ENCODE measurements at regions not wholly inside any gene's neighbourhood (a gene's known extent, or its start where the extent isn't known, plus 50 kb on each side); places are given as distances from the start of the nearest gene placed in this dataset.

DNA sequence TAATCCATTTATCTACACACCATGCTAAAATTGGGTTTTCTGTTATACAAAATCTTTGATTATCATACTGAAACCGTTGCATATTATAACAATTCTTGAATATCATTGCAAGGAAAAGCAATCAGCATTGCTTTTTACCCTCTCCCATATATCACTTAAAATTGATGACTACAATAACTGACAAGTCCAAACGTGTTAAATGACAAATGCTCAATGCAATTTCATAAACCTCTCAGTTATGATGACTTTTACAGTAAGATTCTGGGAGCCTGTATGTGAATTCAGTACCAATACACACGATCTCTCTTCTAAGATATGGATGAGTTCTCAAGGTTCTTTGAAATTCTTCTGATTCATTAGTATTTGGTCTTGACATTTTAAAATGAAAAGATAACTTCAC, 368.5 kb upstream of the TRIB2 start:
- Histone ChIP-seq H3K27me3 (no peaks in the 10 kb centered on the region), H3K9me3 (no peaks in the 10 kb centered on the region), H3K27ac (no peak overlapping the region), H3K4me1 (no peaks in the 10 kb centered on the region), H3K36me3 (no peaks in the 10 kb centered on the region), H3K4me3 (no peak overlapping the region)
- intact Hi-C loops (cut with DNase I): no loop called here
- DNase-seq (ENCODE audit: extremely low spot score in 2 of 2): no peak
- TF ChIP-seq, protein P1, sequence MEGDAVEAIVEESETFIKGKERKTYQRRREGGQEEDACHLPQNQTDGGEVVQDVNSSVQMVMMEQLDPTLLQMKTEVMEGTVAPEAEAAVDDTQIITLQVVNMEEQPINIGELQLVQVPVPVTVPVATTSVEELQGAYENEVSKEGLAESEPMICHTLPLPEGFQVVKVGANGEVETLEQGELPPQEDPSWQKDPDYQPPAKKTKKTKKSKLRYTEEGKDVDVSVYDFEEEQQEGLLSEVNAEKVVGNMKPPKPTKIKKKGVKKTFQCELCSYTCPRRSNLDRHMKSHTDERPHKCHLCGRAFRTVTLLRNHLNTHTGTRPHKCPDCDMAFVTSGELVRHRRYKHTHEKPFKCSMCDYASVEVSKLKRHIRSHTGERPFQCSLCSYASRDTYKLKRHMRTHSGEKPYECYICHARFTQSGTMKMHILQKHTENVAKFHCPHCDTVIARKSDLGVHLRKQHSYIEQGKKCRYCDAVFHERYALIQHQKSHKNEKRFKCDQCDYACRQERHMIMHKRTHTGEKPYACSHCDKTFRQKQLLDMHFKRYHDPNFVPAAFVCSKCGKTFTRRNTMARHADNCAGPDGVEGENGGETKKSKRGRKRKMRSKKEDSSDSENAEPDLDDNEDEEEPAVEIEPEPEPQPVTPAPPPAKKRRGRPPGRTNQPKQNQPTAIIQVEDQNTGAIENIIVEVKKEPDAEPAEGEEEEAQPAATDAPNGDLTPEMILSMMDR (IDR thresholded peaks at IDR 0.05): no peak
- no peak for TF ChIP-seq POLR2AphosphoS5 (IDR thresholded peaks at IDR 0.05; ENCODE audit: insufficient read depth in 1 of 2, low read depth in 1 of 2)
- no peak for TF ChIP-seq POLR2A (IDR thresholded peaks at IDR 0.05)

DNA sequence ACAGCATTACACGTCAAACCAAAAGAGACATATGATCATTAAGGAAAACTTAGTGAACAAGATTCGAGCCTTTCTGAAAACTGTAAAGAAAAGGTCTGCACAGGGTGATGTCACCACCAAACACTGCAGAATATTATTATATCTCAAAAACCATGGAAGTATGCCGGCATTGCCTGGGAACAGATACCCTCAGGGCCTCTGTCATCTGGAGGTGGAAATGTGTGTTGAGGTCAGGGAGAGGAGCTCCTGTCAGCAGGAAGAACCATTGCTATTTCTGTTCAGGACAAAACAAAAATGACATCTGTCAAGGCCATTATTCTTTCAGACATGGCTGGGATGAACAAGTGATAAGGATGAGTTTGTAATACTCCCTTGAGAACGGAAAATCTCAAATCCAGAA, 365.9 kb upstream of the TRIB2 start:
- Histone ChIP-seq H3K4me1 (no peaks in the 10 kb centered on the region), H3K27me3 (no peaks in the 10 kb centered on the region), H3K4me3 (no peak overlapping the region), H3K27ac (no peak overlapping the region), H3K36me3 (no peaks in the 10 kb centered on the region), H3K9me3 (no peaks in the 10 kb centered on the region)
- intact Hi-C loops (cut with DNase I): no loop called here
- DNase-seq (ENCODE audit: extremely low spot score in 2 of 2): no peak
- no peak for TF ChIP-seq POLR2AphosphoS5 (IDR thresholded peaks at IDR 0.05; ENCODE audit: insufficient read depth in 1 of 2, low read depth in 1 of 2)
- no peak for TF ChIP-seq POLR2A (IDR thresholded peaks at IDR 0.05)
- TF ChIP-seq, protein P1 (IDR thresholded peaks at IDR 0.05): no peak

DNA sequence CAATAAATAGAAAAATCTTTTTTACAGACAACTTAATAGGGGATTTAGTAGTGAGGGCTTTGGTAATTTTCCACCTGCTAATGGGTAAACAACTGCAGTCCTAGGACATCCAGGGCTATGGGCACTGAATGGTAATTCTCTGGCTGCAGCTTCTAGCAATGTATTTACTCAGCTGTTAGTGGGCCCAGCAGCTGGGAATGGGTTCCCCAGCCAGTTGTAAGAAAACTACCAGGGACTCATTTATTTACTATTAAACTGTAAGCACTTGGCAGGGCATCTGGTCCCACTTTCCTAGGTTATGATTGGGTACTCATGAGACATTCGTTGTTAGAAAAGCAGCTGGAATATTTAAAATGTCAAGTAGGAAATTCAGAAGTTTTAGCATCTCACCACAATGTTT, 363.8 kb upstream of the TRIB2 start:
- intact Hi-C loops (cut with DNase I): no loop called here
- H3K27ac ChIP-seq: no peak overlapping the region
- DNase-seq (ENCODE audit: extremely low spot score in 2 of 2): no peak

DNA sequence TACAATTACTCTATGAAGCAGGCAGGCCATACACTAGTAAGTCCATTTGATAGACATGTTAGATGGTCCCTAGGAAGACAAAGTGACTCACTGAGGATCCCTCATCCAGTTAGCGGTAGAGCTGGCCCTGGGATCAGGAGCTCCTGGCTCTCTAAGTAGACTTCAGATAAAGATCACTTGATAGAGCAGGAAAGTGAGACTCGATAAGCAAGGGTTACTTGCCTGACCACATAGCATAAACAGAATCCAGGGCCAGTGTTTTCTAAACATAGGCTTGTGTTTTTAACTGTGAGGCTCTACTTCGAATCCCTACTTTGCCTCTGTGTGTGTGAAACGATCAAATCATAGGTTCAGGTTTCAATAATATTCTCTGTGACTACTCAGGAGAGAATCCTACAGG, 355.2 kb upstream of the TRIB2 start:
- Histone ChIP-seq H3K4me1 (no peaks in the 10 kb centered on the region), H3K27ac (no peak overlapping the region), H3K27me3 (no peaks in the 10 kb centered on the region), H3K9me3 (no peaks in the 10 kb centered on the region), H3K4me3 (no peak overlapping the region), H3K36me3 (no peaks in the 10 kb centered on the region)
- no peak for DNase-seq (ENCODE audit: extremely low spot score in 2 of 2)
- TF ChIP-seq, protein P1 (IDR thresholded peaks at IDR 0.05): no peak
- intact Hi-C loops (cut with DNase I): no loop called here

More for the DNA sequence above, 363.8 kb upstream of the TRIB2 start:
- no peaks in the 10 kb centered on the region for H3K36me3 ChIP-seq
- no peak for TF ChIP-seq POLR2AphosphoS5 (IDR thresholded peaks at IDR 0.05; ENCODE audit: insufficient read depth in 1 of 2, low read depth in 1 of 2)
- TF ChIP-seq, protein P1 (IDR thresholded peaks at IDR 0.05): no peak
- TF ChIP-seq POLR2A (IDR thresholded peaks at IDR 0.05): no peak
- no peak overlapping the region for H3K4me3 ChIP-seq
- H3K27me3 ChIP-seq: no peaks in the 10 kb centered on the region
- no peaks in the 10 kb centered on the region for H3K9me3 ChIP-seq
- H3K4me1 ChIP-seq: no peaks in the 10 kb centered on the region

DNA sequence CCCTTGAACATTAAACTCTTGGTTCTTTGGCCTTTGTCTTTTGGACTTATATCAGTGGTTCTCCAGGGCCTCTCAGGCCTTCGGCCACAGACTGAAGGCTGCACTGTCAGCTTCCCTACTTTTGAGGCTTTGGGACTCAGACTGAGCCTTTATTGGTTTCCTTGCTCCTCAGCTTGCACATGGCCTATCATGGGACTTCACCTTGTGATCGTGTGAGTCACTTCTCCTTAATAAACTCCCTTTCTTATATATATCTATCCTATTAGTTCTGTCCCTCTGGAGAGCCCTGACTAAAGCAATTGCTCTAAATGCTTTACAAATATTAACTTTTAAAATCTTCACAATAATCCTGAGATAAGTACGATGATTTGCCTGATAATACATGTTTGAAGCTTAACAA, 353.6 kb upstream of the TRIB2 start:
- H3K27me3 ChIP-seq: no peaks in the 10 kb centered on the region
- no peaks in the 10 kb centered on the region for H3K4me1 ChIP-seq
- no peak overlapping the region for H3K4me3 ChIP-seq
- no peak for TF ChIP-seq POLR2AphosphoS5 (IDR thresholded peaks at IDR 0.05; ENCODE audit: insufficient read depth in 1 of 2, low read depth in 1 of 2)
- TF ChIP-seq, protein P1 (IDR thresholded peaks at IDR 0.05): no peak
- no peak for TF ChIP-seq POLR2A (IDR thresholded peaks at IDR 0.05)
- no peak overlapping the region for H3K27ac ChIP-seq
- H3K9me3 ChIP-seq: no peaks in the 10 kb centered on the region
- intact Hi-C loops (cut with DNase I): no loop called here
- DNase-seq (ENCODE audit: extremely low spot score in 2 of 2): no peak
- no peaks in the 10 kb centered on the region for H3K36me3 ChIP-seq
